Activated effector memory CD4-positive, alpha-beta T cell treated with Interleukin-2 at 50 U/mL for 16 hours (primary cell): ENCODE measurements at regions not wholly inside any gene's neighbourhood (a gene's known extent, or its start where the extent isn't known, plus 50 kb on each side); places are given as distances from the start of the nearest gene placed in this dataset.

Experiments used
- DNase-seq: peaks from one replicate; pipeline ENCODE4 v3.0.0-alpha.2; 2020

DNA sequence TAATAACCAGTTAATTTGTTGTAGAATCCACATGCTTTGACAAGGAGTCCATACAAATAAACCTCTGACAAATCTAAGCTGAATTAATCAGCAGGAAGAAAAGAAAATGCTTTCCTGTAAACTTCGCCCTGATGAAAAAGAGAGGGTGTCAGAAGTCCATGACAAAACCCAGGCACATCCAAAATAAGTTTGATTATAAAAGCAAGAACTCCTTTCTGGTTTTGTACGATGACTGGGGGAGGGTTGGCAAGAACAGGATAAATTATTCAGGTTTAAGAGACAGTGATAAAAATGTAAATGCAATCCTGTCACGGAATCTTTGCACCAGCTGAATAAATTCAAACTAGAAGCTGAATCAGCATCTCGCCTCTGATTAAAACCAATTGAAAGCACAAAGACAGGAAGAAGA lies 469.2 kb upstream of the TNP1 start:
- no peak for DNase-seq

DNA sequence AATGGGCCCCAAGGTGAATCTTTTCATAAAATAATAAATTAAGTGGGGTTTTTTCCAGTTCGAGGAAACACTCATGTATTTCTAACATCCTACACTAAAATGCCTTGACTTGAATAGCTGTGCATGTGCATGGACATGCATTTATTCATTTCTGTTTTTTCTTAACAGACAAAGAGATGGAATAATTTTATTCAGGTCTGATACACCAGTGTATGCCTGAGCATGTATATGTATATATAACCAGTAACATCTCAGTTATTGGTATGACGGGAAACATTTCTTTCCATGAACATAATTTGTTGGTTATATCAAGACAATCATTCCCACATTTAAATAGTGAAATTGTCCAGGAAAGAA lies 468.7 kb upstream of the TNP1 start:
- no peak for DNase-seq

DNA sequence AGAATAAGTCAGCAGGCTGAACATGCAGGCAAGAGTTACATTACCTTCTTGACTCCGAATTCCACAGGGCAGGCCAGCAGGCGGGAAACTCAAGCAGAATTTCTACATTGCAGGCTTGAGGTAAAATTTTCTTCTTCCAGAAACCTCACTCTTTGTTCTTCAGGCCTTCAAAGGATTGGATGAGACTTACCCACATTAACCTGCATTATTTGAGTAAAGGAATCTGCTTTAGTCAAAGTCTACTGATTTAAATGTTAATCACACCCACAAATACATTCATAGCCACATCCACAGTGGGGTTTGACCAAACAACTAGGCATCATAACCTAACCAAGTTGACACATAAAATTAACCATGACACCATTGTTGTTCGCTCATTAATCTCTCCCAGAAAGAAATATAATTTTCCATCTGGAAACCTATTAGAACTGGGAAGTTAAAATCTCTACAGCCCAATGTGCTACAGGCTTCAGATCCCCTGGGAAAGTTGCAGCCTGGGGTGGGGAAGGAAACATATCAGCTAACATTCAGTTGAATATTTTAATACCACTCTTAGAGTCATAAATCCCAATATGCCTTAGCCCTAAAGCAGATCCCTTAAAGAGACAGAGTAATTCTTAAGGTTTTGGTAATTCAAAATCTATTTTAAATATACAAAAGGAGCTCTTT lies 468.2 kb upstream of the TNP1 start:
- no peak for DNase-seq

DNA sequence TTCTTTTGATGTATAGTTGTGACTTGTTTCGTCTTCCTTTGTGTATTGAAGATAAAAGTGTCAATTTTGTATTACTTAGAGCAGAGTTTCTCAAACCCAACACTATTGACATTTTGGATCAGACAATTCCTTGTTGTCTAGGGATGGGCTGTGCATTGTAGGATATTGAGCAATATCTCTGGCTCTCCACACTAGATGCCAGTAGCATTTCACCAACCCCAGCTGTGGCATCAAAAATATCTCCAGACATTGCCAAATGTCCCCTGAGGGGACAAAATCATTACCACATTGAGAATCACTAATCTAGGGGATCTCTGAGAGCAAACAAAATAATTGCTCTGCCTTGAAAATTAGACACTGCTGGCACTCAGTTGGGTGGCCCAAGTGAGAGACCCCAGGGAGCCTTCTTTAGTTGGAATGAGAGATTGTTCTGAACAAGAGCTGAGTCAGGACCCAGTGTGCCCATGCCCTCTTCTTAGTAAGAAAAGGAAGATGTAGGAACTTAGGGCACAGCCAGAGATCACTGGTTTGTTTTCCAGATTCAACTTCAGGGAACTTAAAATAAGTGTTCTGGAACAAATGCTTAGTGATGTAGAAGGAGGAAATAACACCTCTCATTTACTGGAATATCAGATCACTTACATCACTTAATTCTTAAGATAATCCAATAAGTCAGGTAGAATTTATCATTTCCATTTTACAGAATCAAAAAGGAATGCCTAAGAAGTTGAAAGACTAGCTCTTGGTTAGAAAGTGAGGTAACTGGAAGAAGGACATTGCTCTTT lies 466.6 kb upstream of the TNP1 start:
- DNase-seq, result no peak

DNA sequence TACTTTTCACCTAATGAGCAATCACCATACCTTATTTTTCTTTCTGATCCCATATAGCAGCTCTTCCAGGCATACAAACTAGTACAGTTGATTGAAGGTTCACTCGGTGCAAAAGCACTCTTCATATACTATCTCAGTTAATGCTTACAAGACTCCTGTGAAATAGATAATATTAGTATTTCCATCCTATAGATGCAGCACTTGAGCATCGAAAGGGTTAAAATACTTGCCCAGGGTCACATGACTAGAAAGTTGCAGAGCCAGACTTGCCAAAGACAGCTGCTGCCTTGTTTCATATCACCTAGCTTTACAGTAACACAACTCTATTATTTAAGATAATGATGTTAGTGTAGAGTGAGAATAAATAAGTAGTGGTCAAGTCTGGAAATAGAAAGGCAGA lies 466.0 kb upstream of the TNP1 start:
- DNase-seq, result no peak

DNA sequence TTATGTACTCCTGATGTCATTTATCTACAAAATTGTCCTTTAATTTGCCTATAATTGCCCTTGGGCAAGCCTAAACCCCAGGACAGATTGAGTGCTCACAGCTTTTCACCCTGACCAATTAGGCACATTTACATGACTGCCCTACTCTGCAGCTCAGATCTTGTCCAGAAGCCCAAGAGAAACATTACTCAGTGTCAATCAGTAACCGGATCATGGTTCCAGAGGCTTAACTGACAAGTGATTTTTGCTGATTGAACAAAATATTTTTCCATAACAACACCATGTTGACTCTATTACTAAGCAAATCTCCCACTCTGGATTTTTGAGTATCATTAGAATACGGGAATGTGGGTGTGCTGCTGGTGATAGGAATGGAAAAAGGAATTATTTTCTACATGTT lies 465.4 kb upstream of the TNP1 start:
- no peak for DNase-seq

DNA sequence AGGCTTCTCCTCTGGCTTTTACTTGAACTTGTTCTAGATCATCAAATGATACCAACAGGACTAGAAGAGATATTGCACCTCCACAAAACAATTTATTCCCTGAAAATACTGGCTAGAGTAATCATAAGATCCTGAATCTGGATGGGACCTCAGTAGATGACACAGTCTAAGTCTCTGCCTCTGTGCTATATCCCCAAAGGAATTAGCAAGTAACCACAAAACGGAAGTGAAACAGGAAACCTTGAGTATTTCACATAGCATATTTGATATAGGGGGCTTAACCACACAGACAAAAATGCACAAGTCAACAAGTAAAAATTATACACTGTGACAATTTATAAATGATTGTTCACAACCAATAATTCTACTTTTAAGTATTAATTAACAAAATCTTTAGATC lies 456.9 kb upstream of the TNP1 start:
- DNase-seq, result no peak

DNA sequence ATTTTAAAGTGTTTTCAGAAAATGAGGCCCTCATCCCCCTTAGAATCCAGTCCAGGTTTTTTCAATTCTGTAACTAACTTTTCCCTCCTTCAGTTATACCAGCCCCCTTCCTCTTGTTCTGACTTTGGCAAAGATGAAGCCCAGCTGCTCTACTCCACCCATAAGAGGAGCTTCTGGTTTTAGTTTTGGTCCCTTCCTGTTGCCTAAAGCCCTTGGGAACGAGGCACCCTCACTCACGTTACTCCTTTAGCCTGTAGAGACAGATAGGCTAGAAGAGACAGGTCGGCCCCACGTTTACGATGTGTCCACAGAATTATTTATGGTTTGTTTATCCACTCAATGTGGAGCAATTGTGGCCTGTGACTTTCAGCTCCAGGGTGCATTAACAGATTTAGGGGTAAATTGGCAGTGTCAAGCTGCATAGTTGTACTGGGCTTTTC lies 454.2 kb upstream of the TNP1 start:
- no peak for DNase-seq

DNA sequence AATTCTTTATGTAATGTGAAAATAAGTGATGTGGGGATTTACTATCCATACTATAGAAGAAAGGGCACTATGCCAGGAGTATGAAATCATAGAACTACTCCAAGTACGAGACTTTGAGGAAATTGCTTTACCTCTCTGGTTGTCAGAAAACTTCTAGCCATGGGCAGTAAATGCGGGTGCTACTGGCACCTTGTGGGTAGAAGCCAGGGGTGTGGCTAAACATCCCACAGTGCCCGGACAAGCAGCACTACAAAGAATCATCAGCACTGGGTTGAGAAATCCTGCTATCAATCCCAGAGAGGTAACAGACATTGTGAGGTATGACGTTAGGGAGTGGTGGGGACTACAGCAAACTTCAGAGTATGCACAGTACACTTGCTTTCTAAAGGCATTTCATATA lies 453.5 kb upstream of the TNP1 start:
- DNase-seq, result no peak

DNA sequence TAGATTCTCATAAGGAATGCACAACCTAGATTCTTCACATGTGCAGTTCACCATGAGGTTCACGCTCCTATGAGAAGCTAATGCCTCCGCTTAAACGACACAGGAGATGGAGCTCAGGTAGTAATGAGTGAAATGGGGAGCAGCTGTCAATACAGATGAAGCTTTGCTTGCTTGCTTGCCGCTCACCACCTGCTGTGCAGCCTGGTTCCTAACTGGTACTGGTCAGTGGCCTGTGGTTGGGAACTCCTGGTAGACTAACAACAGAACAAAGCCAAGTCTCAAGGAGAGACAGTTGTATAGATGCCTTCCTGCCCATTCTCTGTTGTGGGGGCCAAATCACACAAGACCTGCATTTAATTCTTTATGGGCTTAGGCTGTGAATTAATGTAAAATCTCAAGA lies 449.2 kb upstream of the TNP1 start:
- no peak for DNase-seq

DNA sequence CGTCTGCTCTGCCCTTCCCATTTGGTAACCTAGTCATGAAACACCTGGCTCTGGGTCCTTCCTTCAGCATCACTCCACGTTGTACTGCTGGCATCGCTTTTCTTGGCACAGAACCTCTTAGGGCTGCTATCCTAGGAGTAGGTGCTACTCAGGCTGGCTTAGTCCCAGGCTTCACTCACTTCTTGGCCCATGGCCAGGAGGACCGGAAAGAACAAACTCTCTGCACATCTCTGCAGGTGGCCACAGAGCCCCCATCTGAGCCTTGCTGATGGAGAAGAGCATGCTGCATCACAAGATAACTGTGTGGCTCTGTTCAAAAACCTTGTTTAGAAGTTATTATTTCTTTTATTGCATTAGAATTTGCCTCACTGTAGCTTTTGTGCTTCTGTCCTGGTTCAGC lies 447.2 kb upstream of the TNP1 start:
- DNase-seq, result no peak

DNA sequence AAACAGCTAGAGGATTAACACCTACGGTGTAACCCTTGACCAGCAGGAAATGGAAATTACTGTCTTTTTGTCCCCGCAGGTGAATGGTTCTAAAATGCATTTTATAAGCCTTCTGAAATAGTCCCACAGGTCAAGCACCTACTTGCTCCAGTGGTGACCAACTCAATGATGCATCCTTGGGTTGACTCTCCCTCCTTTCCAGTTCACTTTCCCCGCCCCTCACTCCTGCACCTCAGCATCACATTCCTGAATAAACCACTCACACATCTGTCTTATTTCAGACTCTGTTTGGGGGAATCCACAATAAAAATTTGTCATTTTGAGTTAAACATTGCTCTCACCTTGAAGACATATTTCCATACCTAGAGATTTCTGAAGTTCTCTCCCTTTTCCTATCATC lies 446.0 kb upstream of the TNP1 start:
- no peak for DNase-seq

DNA sequence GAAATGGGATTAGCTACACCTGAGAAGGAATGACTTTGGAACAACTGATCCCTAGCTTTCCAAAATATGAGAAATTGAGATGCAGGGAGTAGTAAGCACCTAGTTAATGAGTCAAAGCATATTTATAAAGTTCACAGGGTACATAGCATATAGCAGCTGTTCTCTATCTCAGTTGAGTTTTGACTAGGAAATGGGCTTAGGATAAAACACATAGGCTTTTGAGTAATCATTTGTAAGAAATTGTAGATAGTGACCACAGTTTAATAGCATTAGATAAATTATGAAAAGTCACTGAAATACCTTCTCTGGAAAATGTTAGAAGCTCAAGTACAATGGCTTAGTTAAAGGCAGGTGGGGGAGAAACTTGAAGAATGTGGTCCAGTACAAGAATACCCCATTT lies 444.7 kb upstream of the TNP1 start:
- no peak for DNase-seq

DNA sequence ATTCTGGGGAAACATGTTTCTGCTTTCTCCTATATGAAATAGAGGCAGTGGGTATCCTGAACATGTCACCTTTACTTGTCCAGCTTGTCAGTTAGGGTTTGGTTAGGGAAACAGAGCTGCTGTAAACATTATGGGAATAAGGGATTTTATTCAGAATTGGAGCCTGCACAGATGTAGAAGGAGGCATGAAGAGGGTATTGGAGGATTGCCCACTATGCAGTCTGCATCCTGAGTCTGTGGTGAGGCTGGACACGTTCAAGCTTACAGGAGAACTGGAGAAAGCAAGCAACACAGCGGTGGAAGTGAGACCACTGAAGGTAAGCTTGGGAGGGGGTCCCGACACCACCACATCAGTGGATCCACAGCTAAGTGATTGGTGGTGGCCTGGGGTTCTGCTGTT lies 443.0 kb upstream of the TNP1 start:
- DNase-seq, result no peak

DNA sequence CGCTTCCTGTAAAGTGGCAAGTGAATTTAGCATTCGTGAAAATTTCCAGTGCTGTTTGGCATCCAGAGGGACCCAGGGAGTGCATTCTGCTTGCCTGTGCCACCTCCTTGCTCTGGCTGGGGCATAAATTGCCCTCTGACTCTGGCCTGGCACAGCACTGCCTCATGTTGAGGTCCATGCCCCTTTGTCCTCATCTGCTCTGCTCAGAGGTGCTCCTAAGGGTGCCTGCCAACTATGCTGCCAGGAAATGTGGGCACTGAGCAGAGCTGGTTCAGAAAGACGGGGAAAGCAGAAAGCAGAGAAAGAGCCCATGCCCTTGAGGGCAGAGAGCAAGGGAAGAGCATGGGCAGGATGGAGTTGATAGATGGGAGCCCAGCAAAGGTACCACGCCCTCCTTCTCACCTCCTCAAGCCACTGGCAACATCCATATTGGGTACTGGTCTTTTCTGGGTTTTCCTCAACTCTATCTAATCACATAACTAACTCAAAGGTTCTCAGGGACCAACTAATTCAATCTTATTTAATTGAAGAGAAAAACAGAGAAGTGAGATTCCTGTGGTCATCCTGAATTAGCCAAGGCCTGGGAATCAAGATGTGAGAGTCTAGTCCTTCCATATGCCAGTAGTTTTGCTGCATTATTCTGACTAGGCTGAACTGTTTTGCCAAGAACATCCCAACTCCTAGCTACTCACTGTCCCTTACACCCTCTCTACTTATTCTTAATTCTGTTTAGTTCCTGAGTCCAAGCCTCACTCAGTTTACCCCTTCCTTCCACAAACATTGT lies 441.5 kb upstream of the TNP1 start:
- no peak for DNase-seq

DNA sequence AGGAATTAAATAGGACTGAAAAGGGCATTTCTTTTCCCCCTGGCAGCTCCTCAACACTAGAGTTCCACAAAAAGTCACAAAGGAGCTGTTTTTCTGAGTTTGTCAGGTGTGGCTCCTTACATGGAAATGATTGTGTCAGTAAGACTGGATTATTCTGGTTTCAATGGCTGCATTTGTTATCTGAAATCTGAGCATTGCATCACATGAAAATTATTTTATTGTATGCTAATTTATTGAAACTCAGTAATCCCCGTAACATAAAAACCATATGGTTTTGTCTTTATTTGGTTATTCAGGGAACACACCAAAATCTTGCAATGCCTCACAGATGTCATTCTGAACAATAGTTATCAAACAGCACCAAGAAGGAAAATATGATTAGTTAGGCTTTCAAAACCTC lies 439.7 kb upstream of the TNP1 start:
- no peak for DNase-seq

DNA sequence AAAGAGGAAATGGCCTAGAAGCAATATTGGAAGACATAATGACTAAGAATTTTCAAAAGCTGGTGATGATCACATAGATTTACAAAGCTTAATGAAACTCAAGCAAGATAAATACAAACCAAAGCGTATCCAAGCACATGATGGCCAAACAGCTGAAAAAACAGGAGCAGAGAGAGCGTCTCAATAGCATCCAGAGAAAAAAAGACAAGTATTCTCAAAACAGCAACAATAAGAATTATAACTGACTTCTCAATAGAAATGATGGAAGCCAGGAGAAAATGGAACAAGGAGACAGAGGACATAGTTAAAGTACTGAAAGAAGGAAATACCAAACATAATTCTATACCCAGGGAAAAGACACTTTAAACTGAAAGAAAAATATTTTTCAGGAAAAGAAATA lies 437.2 kb upstream of the TNP1 start:
- no peak for DNase-seq

DNA sequence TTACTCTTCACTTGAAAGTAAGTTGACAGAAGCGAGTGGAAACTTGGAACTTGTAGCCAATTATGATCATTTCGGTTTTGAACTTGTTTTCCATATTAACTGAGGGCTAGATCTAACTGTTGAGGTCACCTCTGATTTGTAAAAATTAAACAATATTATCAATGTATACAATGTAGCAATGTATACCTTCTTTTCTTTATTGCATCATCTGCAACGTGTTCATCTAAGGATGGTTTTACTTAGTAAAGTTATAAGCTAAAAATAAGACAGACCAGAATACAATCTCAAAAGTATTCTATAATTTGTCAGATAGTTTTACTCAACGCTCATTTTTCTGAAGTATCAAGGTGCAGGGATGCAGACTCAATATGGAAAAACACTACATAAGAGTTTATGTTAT lies 435.0 kb upstream of the TNP1 start:
- DNase-seq, result no peak

DNA sequence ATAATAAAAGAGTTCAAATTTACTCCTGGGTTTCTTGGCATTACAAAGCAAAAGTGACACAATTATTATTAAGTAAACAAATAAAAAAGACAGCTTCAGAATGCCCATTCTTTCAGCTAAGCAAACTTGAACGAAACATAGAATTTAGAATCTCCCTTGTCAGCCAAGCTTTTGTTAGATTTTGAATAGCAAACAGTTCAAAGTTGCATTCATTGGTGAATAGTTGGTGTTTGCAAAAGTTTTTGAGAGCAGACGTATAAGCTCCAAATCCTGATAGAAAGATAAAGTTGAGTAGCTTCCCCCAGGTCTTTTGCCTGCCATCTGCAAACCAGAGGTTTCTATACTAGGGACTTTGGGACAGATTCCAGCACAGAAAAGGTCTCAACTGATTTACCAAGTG lies 434.3 kb upstream of the TNP1 start:
- DNase-seq, result no peak

DNA sequence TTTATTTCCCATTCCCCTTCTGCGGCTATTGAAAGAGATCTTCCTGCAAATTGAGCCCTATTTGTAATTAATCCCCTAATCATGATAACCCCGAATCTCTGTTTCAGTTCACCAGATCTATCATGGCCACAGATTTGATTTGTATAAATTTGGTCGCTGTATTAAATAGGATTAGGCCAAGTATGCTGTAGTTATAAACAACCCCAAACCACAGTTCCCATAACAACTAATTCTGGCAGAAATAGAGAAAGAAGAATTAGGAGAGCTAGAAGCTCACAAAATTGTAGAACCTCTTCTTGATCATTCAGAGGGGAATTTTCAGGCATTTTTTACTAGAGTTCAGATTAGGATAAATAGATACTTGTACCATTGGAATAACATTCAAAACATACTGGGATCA lies 433.7 kb upstream of the TNP1 start:
- DNase-seq, result no peak

DNA sequence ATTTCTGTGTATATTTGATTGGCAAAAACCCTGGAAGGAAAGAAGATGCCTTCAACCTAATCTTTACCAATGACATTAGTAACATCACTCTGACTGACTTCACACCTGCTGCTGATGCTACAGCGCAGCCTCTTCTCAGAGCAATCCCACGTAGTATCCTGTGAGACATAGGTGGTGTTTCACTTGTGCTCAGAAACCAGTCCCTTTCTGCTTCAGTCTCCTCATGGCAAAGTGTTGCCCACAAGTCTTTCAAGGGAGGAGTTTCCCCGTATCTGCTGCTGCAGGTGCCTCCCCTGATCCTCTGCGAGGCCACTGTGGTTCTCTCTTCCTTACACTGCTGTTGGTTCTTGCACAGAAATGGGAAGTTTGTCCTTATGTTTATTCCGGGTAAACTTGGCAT lies 433.2 kb upstream of the TNP1 start:
- DNase-seq, result no peak

DNA sequence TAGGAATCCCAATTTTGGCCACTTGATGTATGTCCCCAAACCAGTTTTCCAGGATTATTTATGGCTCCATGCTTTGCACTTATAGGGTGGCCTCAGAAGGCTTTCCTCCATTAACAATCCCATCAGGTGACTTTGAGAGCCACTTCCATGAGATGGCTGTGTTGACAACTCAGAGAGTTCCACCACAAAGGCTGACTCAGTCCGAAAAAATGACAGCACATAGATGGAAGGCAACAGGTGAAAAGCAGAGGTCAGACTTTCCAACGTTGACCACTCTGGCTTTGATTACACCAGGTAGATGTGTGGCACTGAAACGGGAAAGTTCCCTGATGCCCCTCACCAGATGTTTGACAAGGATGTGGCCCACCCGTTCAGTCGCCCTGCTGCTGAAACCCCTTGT lies 431.4 kb upstream of the TNP1 start:
- no peak for DNase-seq

DNA sequence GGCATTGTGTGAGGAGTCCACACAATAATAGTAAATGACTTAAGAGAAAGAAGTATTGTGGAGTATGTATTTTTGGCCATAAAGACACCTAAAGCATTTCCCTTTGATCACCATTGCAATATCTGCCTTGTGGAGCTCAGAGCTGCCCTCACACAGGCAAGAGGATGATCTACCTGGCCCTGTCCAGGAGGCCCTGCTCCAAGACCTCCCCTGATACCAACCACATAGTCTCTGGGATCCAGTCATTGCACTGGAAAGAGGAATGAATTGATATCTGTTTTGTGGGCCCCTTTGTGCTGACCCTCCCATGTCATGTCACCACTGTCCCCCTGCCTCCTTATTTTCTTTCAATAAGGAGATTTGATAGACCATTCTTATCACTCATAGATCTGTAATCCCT lies 430.6 kb upstream of the TNP1 start:
- DNase-seq, result no peak

DNA sequence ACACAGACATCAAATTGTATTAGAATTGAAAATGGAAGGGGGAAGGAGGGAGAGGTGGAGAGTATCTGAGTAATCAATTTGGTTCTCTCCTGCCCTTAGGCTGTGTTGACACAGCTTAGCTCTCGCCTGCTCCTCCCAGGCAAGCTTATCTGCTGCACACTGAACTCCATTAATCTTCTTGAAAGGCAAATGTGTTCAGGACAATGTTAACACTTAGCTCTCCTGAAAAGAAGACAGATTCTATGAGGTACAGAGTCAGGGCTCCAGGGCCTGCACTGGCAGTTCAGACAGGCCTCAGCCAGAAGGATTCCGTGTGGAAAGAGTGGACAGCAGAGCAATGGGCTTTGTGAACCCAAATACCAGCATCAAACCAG lies 430.0 kb upstream of the TNP1 start:
- no peak for DNase-seq
